Mammary epithelial cell (primary cell): ENCODE measurements at regions not wholly inside any gene's neighbourhood (a gene's known extent, or its start where the extent isn't known, plus 50 kb on each side); places are given as distances from the start of the nearest gene placed in this dataset.

Source experiments
- CTCF ChIP-seq, 2 donors: IDR thresholded peaks in 1 of 2; conservative IDR thresholded peaks in 1 of 2; 2 replicates each; pipeline ENCODE4 v1.5.1; 2011 to 2012; ENCODE audit warnings: inconsistent platforms in 2 of 2, low read length in 2 of 2, mild to moderate bottlenecking in 2 of 2, control low read depth in 1 of 2, low read depth in 1 of 2; ENCODE audit not compliant: insufficient read depth in 1 of 2; ENCODE audit errors: extremely low read depth in 1 of 2
- EZH2 ChIP-seq: IDR thresholded peaks from 2 replicates; pipeline ENCODE4 v1.6.1; 2012; ENCODE audit warnings: low read length, inconsistent platforms, borderline replicate concordance

- TF ChIP-seq CTCF (conservative IDR thresholded peaks at IDR 0.05 in 1 of 2, IDR thresholded peaks at IDR 0.05 in 1 of 2; ENCODE audit: extremely low read depth in 1 of 2, insufficient read depth in 1 of 2, low read depth in 1 of 2, low read length in 2 of 2): no peak
- TF ChIP-seq EZH2: no peak
Measured at GRCh38 chr7:110519851-110520250, 571.1 kb upstream of the LRRN3 start.
